GM23338 (cell line): ENCODE measurements at regions not wholly inside any gene's neighbourhood (a gene's known extent, or its start where the extent isn't known, plus 50 kb on each side); places are given as distances from the start of the nearest gene placed in this dataset.

Source experiments
- ATAC-seq: fragments of 200-7000 bp; cut with Tn5 transposase; 3 replicates; pipeline ENCODE4 v1.9.1; 2020
- DNase-seq: peaks from one replicate; pipeline ENCODE4 v3.0.0-alpha.2; 2015; ENCODE audit warnings: low spot score
- H2AFZ ChIP-seq: fragments of 200-600 bp; sonication (generic); 2 replicates; pipeline ENCODE4 v1.8.0; 2016; ENCODE audit warnings: antibody characterized with exemption, mild to moderate bottlenecking, moderate library complexity
- H3F3A ChIP-seq: fragments of 200-600 bp; sonication (generic); replicated peaks from 2 replicates; pipeline ENCODE4 v1.8.0; 2017; ENCODE audit warnings: antibody characterized with exemption, mixed run types, low read depth
- H3K27ac ChIP-seq: fragments of 200-600 bp; sonication (generic); 2 replicates; pipeline ENCODE4 v1.6.1; 2016; ENCODE audit warnings: low read depth
- H3K27me3 ChIP-seq: fragments of 200-600 bp; sonication (generic); 2 replicates; pipeline ENCODE4 v1.8.0; 2016; ENCODE audit warnings: mild to moderate bottlenecking, mixed run types, moderate library complexity; ENCODE audit not compliant: insufficient read depth
- H3K36me3 ChIP-seq: fragments of 200-600 bp; sonication (generic); 2 replicates; pipeline ENCODE4 v1.8.0; 2016; ENCODE audit warnings: mild to moderate bottlenecking; ENCODE audit not compliant: insufficient read depth
- H3K4me1 ChIP-seq: fragments of 200-600 bp; sonication (generic); 2 replicates; pipeline ENCODE4 v1.8.0; 2016; ENCODE audit warnings: mild to moderate bottlenecking, moderate library complexity; ENCODE audit not compliant: insufficient read depth
- H3K4me2 ChIP-seq: fragments of 200-600 bp; sonication (generic); 2 replicates; pipeline ENCODE4 v1.7.1; 2017; ENCODE audit warnings: mixed run types
- H3K4me3 ChIP-seq: fragments of 200-600 bp; sonication (generic); 2 replicates; pipeline ENCODE4 v1.6.1; 2016; ENCODE audit warnings: mixed run types
- H3K79me2 ChIP-seq: fragments of 200-600 bp; sonication (generic); replicated peaks from 2 replicates; pipeline ENCODE4 v1.8.0; 2017; ENCODE audit warnings: mild to moderate bottlenecking; ENCODE audit not compliant: insufficient read depth
- H3K9me2 ChIP-seq: fragments of 200-600 bp; sonication (generic); 2 replicates; pipeline ENCODE4 v1.8.0; 2017; ENCODE audit not compliant: insufficient read depth
- H4K20me1 ChIP-seq: fragments of 200-600 bp; sonication (generic); replicated peaks from 2 replicates; pipeline ENCODE4 v1.8.0; 2017; ENCODE audit warnings: mild to moderate bottlenecking; ENCODE audit not compliant: insufficient read depth
- H3K27ac Mint-ChIP-seq: 2 replicates; pipeline ENCODE4 v1.8.0; 2020; ENCODE audit warnings: inconsistent platforms, mild to moderate bottlenecking, moderate library complexity, mixed read lengths
- H3K27me3 Mint-ChIP-seq: 3 replicates; pipeline ENCODE4 v1.8.0; 2022; ENCODE audit warnings: low read depth, mild to moderate bottlenecking, moderate library complexity, mixed read lengths, inconsistent platforms; ENCODE audit not compliant: insufficient read depth, poor library complexity
- H3K36me3 Mint-ChIP-seq: 3 replicates; pipeline ENCODE4 v1.8.0; 2021; ENCODE audit warnings: low read depth, mild to moderate bottlenecking, inconsistent platforms, moderate library complexity, mixed read lengths
- H3K4me1 Mint-ChIP-seq: 3 replicates; pipeline ENCODE4 v1.8.0; 2020; ENCODE audit warnings: mild to moderate bottlenecking, inconsistent platforms, mixed read lengths
- H3K4me3 Mint-ChIP-seq: 3 replicates; pipeline ENCODE4 v1.8.0; 2021; ENCODE audit warnings: moderate library complexity, mild to moderate bottlenecking, inconsistent platforms, mixed read lengths
- H3K9me3 Mint-ChIP-seq: 3 replicates; pipeline ENCODE4 v1.8.0; 2020; ENCODE audit warnings: moderate library complexity, mild to moderate bottlenecking, inconsistent platforms, mixed read lengths
- CREB1 ChIP-seq: fragments of 250-450 bp; sonication (Bioruptor Pico); IDR thresholded peaks from 2 replicates; pipeline ENCODE4 v1.5.0; 2020; ENCODE audit warnings: low read depth, mild to moderate bottlenecking, moderate library complexity
- CTCF ChIP-seq, 2 experiments: fragments of 200-600 bp in 1 of 2; sonication (generic) in 1 of 2; conservative IDR thresholded peaks; 2 replicates each; pipeline versions ENCODE4 v1.5.1 to v1.6.1; 2016 to 2017; ENCODE audit warnings: antibody characterized with exemption in 2 of 2, low read depth in 2 of 2, mild to moderate bottlenecking in 2 of 2, moderate library complexity in 1 of 2
- ETS1 ChIP-seq: IDR thresholded peaks from 2 replicates; pipeline ENCODE4 v1.6.1; 2016; ENCODE audit warnings: antibody characterized with exemption
- EZH2 ChIP-seq: fragments of 200-600 bp; sonication (generic); IDR thresholded peaks from one replicate; pipeline ENCODE4 v1.8.0; 2017; ENCODE audit warnings: antibody characterized with exemption, mild to moderate bottlenecking, low read depth; ENCODE audit not compliant: unreplicated experiment
- EZH2phosphoT487 ChIP-seq: fragments of 200-600 bp; sonication (generic); IDR thresholded peaks from one replicate; pipeline ENCODE4 v1.8.1; 2018; ENCODE audit warnings: antibody characterized with exemption; ENCODE audit not compliant: unreplicated experiment
- JUNB ChIP-seq: IDR thresholded peaks from one replicate; pipeline ENCODE4 v1.6.1; 2016; ENCODE audit warnings: antibody characterized with exemption; ENCODE audit not compliant: unreplicated experiment
- NANOG ChIP-seq: IDR thresholded peaks from 2 replicates; pipeline ENCODE4 v1.6.1; 2016; ENCODE audit warnings: antibody characterized with exemption, borderline replicate concordance
- POLR2AphosphoS5 ChIP-seq: IDR thresholded peaks from 2 replicates; pipeline ENCODE4 v1.6.1; 2016; ENCODE audit warnings: antibody characterized with exemption, low read depth
- REST ChIP-seq: IDR thresholded peaks from one replicate; pipeline ENCODE4 v1.6.1; 2018; ENCODE audit warnings: antibody characterized with exemption; ENCODE audit not compliant: unreplicated experiment
- STAT1 ChIP-seq: IDR thresholded peaks from one replicate; pipeline ENCODE4 v1.6.1; 2016; ENCODE audit warnings: antibody characterized with exemption; ENCODE audit not compliant: unreplicated experiment
- ZNF114 ChIP-seq: fragments of 250-450 bp; sonication (Bioruptor Pico); IDR thresholded peaks from 2 replicates; pipeline ENCODE4 v1.5.0; 2020; ENCODE audit warnings: mild to moderate bottlenecking, moderate library complexity
- ZNF331 ChIP-seq: fragments of 250-450 bp; sonication (Bioruptor Pico); IDR thresholded peaks from 2 replicates; pipeline ENCODE4 v1.5.0; 2020; ENCODE audit warnings: low read depth, mild to moderate bottlenecking, moderate library complexity
- ZNF462 ChIP-seq: fragments of 250-450 bp; sonication (Bioruptor Pico); IDR thresholded peaks from 2 replicates; pipeline ENCODE4 v1.5.0; 2020; ENCODE audit warnings: mild to moderate bottlenecking, moderate library complexity

GRCh38 chr6:76438768-76439167 lies 366.3 kb upstream of the IMPG1 start:
- ATAC-seq (no peak), DNase-seq (no peak)
- H3K4me1 ChIP-seq = peaks cover 22% of the 10 kb centered on the region
- no peaks in the 10 kb centered on the region for H3K79me2 ChIP-seq
- no peaks in the 10 kb centered on the region for H3K9me2 ChIP-seq
- no peak overlapping the region for H3K4me3 ChIP-seq
- Mint-ChIP-seq H3K4me1 (peaks cover 40% of the 10 kb centered on the region), H3K27me3 (no peaks in the 10 kb centered on the region), H3K36me3 (no peaks in the 10 kb centered on the region), H3K27ac (no peak overlapping the region), H3K4me3 (no peak overlapping the region), H3K9me3 (no peaks in the 10 kb centered on the region)
- no peaks in the 10 kb centered on the region for H3F3A ChIP-seq
- no peak for TF ChIP-seq ETS1
- TF ChIP-seq CTCF (conservative IDR thresholded peaks at IDR 0.05; ENCODE audit: low read depth in 2 of 2) = no peak
- TF ChIP-seq JUNB = no peak
- no peak for TF ChIP-seq ZNF114 (CRISPR knock-in tag)
- no peak for TF ChIP-seq EZH2phosphoT487
- no peak for TF ChIP-seq NANOG
- no peak for TF ChIP-seq POLR2AphosphoS5
- TF ChIP-seq REST = no peak
- TF ChIP-seq STAT1 = no peak
- no peak for TF ChIP-seq ZNF462 (CRISPR knock-in tag)
- TF ChIP-seq CREB1 (CRISPR knock-in tag) = no peak
- TF ChIP-seq ZNF331 = no peak
- TF ChIP-seq EZH2 = no peak
- H4K20me1 ChIP-seq = no peaks in the 10 kb centered on the region
- no peak overlapping the region for H2AFZ ChIP-seq
- H3K4me2 ChIP-seq = no peak overlapping the region
- H3K27ac ChIP-seq = no peak overlapping the region; the same call in 1 of the 2 replicates
- no peaks in the 10 kb centered on the region for H3K36me3 ChIP-seq
- no peaks in the 10 kb centered on the region for H3K27me3 ChIP-seq
